H9 (cell line): ENCODE measurements at regions not wholly inside any gene's neighbourhood (a gene's known extent, or its start where the extent isn't known, plus 50 kb on each side); places are given as distances from the start of the nearest gene placed in this dataset.

ENCODE experiments used
- DNase-seq: peaks from one replicate; pipeline ENCODE4 v3.0.0-alpha.2; 2017
- H2AFZ ChIP-seq: one replicate; pipeline ENCODE4 v1.6.1; 2013; ENCODE audit warnings: mild to moderate bottlenecking, low read length, control low read depth, moderate library complexity
- H2AK5ac ChIP-seq: 2 replicates; pipeline ENCODE4 v1.6.1; 2013; ENCODE audit warnings: low read length, control low read depth, mixed read lengths; ENCODE audit not compliant: insufficient read length
- H2BK120ac ChIP-seq: one replicate; pipeline ENCODE4 v1.6.1; 2013; ENCODE audit warnings: low read depth, mild to moderate bottlenecking, low read length, control low read depth, inconsistent platforms; ENCODE audit not compliant: poor library complexity, severe bottlenecking
- H2BK12ac ChIP-seq: 2 replicates; pipeline ENCODE4 v1.6.1; 2013; ENCODE audit warnings: low read length, control low read depth, mixed read lengths, low read depth; ENCODE audit not compliant: insufficient read length
- H2BK15ac ChIP-seq: 2 replicates; pipeline ENCODE4 v1.6.1; 2013; ENCODE audit warnings: low read depth, low read length, control low read depth
- H2BK20ac ChIP-seq: one replicate; pipeline ENCODE4 v1.6.1; 2013; ENCODE audit warnings: low read depth, mild to moderate bottlenecking, low read length, control low read depth, inconsistent platforms; ENCODE audit not compliant: poor library complexity, severe bottlenecking
- H2BK5ac ChIP-seq: 2 replicates; pipeline ENCODE4 v1.6.1; 2013; ENCODE audit warnings: low read length, control low read depth, mixed read lengths; ENCODE audit not compliant: insufficient read length
- H3K14ac ChIP-seq: 2 replicates; pipeline ENCODE4 v1.6.1; 2013; ENCODE audit warnings: low read length, control low read depth; ENCODE audit not compliant: insufficient read depth
- H3K18ac ChIP-seq: 2 replicates; pipeline ENCODE4 v1.6.1; 2013; ENCODE audit warnings: low read depth, mild to moderate bottlenecking, mixed read lengths, low read length, control low read depth; ENCODE audit not compliant: insufficient read length
- H3K23ac ChIP-seq: 2 replicates; pipeline ENCODE4 v1.6.1; 2013; ENCODE audit warnings: low read length, control low read depth, mixed read lengths, low read depth; ENCODE audit not compliant: insufficient read length
- H3K23me2 ChIP-seq: 2 replicates; pipeline ENCODE4 v1.6.1; 2013; ENCODE audit warnings: low read depth, mild to moderate bottlenecking, mixed read lengths, low read length, control low read depth; ENCODE audit not compliant: insufficient read length, poor library complexity, severe bottlenecking
- H3K27ac ChIP-seq: 2 replicates; pipeline ENCODE4 v1.5.1; 2013; ENCODE audit warnings: low read length, control low read depth, mixed read lengths, low read depth; ENCODE audit not compliant: insufficient read length
- H3K27me3 ChIP-seq: 2 replicates; pipeline ENCODE4 v1.6.1; 2013; ENCODE audit warnings: low read length, control low read depth, inconsistent platforms; ENCODE audit not compliant: insufficient read depth
- H3K4ac ChIP-seq: 2 replicates; pipeline ENCODE4 v1.6.1; 2013; ENCODE audit warnings: low read depth, mild to moderate bottlenecking, control low read depth, inconsistent platforms, low read length, moderate library complexity
- H3K4me1 ChIP-seq: 2 replicates; pipeline ENCODE4 v1.6.1; 2013; ENCODE audit warnings: low read length, control low read depth, inconsistent platforms; ENCODE audit not compliant: insufficient read depth
- H3K4me2 ChIP-seq: 2 replicates; pipeline ENCODE4 v1.6.1; 2013; ENCODE audit warnings: low read length, control low read depth, mixed read lengths; ENCODE audit not compliant: insufficient read length, insufficient read depth
- H3K56ac ChIP-seq: 2 replicates; pipeline ENCODE4 v1.6.1; 2013; ENCODE audit warnings: low read depth, mild to moderate bottlenecking, mixed read lengths, low read length, control low read depth; ENCODE audit not compliant: insufficient read length
- H3K79me1 ChIP-seq: 2 replicates; pipeline ENCODE4 v1.6.1; 2013; ENCODE audit warnings: low read depth, mild to moderate bottlenecking, moderate library complexity, low read length, control low read depth, inconsistent platforms; ENCODE audit not compliant: insufficient read depth, poor library complexity, severe bottlenecking
- H3K79me2 ChIP-seq: 2 replicates; pipeline ENCODE4 v1.6.1; 2013; ENCODE audit warnings: low read length, control low read depth, inconsistent platforms; ENCODE audit not compliant: insufficient read depth
- H3K9ac ChIP-seq: 2 replicates; pipeline ENCODE4 v1.6.1; 2013; ENCODE audit warnings: low read length, control low read depth, mixed read lengths; ENCODE audit not compliant: insufficient read length; ENCODE audit errors: extremely low read depth
- H3K9me3 ChIP-seq: one replicate; pipeline ENCODE4 v1.6.1; 2013; ENCODE audit warnings: low read depth, low read length, inconsistent platforms; ENCODE audit not compliant: control insufficient read depth
- H3T11ph ChIP-seq: one replicate; pipeline ENCODE4 v1.6.1; 2013; ENCODE audit warnings: mild to moderate bottlenecking, low read length, control low read depth, inconsistent platforms
- H4K20me1 ChIP-seq: one replicate; pipeline ENCODE4 v1.6.1; 2013; ENCODE audit not compliant: control insufficient read depth, insufficient read length, insufficient read depth
- H4K5ac ChIP-seq: 2 replicates; pipeline ENCODE4 v1.6.1; 2013; ENCODE audit warnings: low read depth, mild to moderate bottlenecking, mixed read lengths, low read length, control low read depth; ENCODE audit not compliant: insufficient read length
- H4K8ac ChIP-seq: replicated peaks from 2 replicates; pipeline ENCODE4 v1.6.1; 2013; ENCODE audit warnings: low read length, control low read depth, mixed read lengths, low read depth; ENCODE audit not compliant: insufficient read length
- H4K91ac ChIP-seq: 2 replicates; pipeline ENCODE4 v1.6.1; 2013; ENCODE audit warnings: low read depth, mild to moderate bottlenecking, moderate library complexity, mixed read lengths, low read length, control low read depth; ENCODE audit not compliant: insufficient read length
- H3K27ac Mint-ChIP-seq, 3 experiments: 2 replicates in 2 of 3; 3 replicates in 1 of 3; pipeline ENCODE4 v1.8.0; 2020 to 2021; ENCODE audit warnings: mixed read lengths in 3 of 3, mild to moderate bottlenecking in 1 of 3, moderate library complexity in 1 of 3
- H3K27me3 Mint-ChIP-seq: 2 replicates; pipeline ENCODE4 v1.8.0; 2021; ENCODE audit warnings: low read depth, mild to moderate bottlenecking, moderate library complexity, mixed read lengths
- H3K36me3 Mint-ChIP-seq, 3 experiments: 2 replicates in 2 of 3; 3 replicates in 1 of 3; pipeline ENCODE4 v1.8.0; 2020 to 2021; ENCODE audit warnings: low read depth in 3 of 3, mixed read lengths in 3 of 3; ENCODE audit not compliant: insufficient read depth in 1 of 3
- H3K4me1 Mint-ChIP-seq, 2 experiments: 2 replicates each; pipeline ENCODE4 v1.8.0; 2020; ENCODE audit warnings: mixed read lengths in 2 of 2
- H3K4me3 Mint-ChIP-seq, 2 experiments: 2 replicates in 1 of 2; 3 replicates in 1 of 2; pipeline ENCODE4 v1.8.0; 2020 to 2021; ENCODE audit warnings: mild to moderate bottlenecking in 2 of 2, mixed read lengths in 2 of 2, moderate library complexity in 1 of 2
- H3K9me3 Mint-ChIP-seq, 2 experiments: 2 replicates in 1 of 2; 3 replicates in 1 of 2; pipeline ENCODE4 v1.8.0; 2020; ENCODE audit warnings: mild to moderate bottlenecking in 2 of 2, mixed read lengths in 2 of 2, moderate library complexity in 1 of 2
- CTCF ChIP-seq: fragments of 200-600 bp; sonication (generic); conservative IDR thresholded peaks from 3 replicates; pipeline ENCODE4 v1.8.0; 2021; ENCODE audit warnings: antibody characterized with exemption, mild to moderate bottlenecking
- WGBS: extraction: QIAGEN DNeasy Blood & Tissue Kit; methylation state at CpG from one replicate; pipeline ENCODE4 v1.1.7; 2013; ENCODE audit warnings: missing lambda C conversion rate, low lambda C conversion rate, mixed read lengths; ENCODE audit not compliant: insufficient read length; ENCODE audit errors: extremely low coverage; 5-methylcytosine and 5-hydroxymethylcytosine counted together

GRCh38 chr19:30086916-30087315 is 144.9 kb downstream of the URI1 start:
- no peak overlapping the region for H3K27ac ChIP-seq
- Mint-ChIP-seq H3K4me1 (peaks cover 0 to 1% of the 10 kb centered on the region in 2 experiments; a peak in 1 of 4 replicates), H3K4me3 (no peak overlapping the region), H3K36me3 (no peaks in the 10 kb centered on the region), H3K27ac (no peak overlapping the region), H3K27me3 (peaks cover 6% of the 10 kb centered on the region), H3K9me3 (no peaks in the 10 kb centered on the region; a peak in 1 of 5 replicates)
- H3K23ac ChIP-seq, result no peak overlapping the region
- no peak overlapping the region for H3K9ac ChIP-seq
- no peak overlapping the region for H3T11ph ChIP-seq
- no peak overlapping the region for H2AFZ ChIP-seq
- H3K18ac ChIP-seq, result no peak overlapping the region
- H3K27me3 ChIP-seq, result no peaks in the 10 kb centered on the region
- no peak overlapping the region for H2BK120ac ChIP-seq
- H3K56ac ChIP-seq, result no peak overlapping the region
- no peaks in the 10 kb centered on the region for H4K20me1 ChIP-seq
- no CpG with 5 or more reads among the region's 10 CpGs for WGBS
- no peak overlapping the region for H4K5ac ChIP-seq
- H2BK12ac ChIP-seq, result no peak overlapping the region
- H3K4me1 ChIP-seq, result no peaks in the 10 kb centered on the region
- H3K14ac ChIP-seq, result no peak overlapping the region
- H3K9me3 ChIP-seq, result no peaks in the 10 kb centered on the region
- no peak overlapping the region for H2BK15ac ChIP-seq
- DNase-seq, result no peak
- H3K4me2 ChIP-seq, result no peak overlapping the region
- no peaks in the 10 kb centered on the region for H3K79me1 ChIP-seq
- no peak overlapping the region for H2BK5ac ChIP-seq
- no peaks in the 10 kb centered on the region for H3K23me2 ChIP-seq
- H2AK5ac ChIP-seq, result no peak overlapping the region
- no peak overlapping the region for H2BK20ac ChIP-seq
- no peak overlapping the region for H4K91ac ChIP-seq
- no peak overlapping the region for H4K8ac ChIP-seq
- no peaks in the 10 kb centered on the region for H3K79me2 ChIP-seq
- no peak overlapping the region for H3K4ac ChIP-seq
- no peak for TF ChIP-seq CTCF
